GM19438 (cell line): ENCODE measurements at regions not wholly inside any gene's neighbourhood (a gene's known extent, or its start where the extent isn't known, plus 50 kb on each side); places are given as distances from the start of the nearest gene placed in this dataset.

ENCODE experiments used
- ATAC-seq: cut with Tn5 transposase; IDR thresholded peaks from one replicate; pipeline ENCODE4 v1.9.1; 2021; ENCODE audit warnings: low read depth; ENCODE audit not compliant: unreplicated experiment

DNA sequence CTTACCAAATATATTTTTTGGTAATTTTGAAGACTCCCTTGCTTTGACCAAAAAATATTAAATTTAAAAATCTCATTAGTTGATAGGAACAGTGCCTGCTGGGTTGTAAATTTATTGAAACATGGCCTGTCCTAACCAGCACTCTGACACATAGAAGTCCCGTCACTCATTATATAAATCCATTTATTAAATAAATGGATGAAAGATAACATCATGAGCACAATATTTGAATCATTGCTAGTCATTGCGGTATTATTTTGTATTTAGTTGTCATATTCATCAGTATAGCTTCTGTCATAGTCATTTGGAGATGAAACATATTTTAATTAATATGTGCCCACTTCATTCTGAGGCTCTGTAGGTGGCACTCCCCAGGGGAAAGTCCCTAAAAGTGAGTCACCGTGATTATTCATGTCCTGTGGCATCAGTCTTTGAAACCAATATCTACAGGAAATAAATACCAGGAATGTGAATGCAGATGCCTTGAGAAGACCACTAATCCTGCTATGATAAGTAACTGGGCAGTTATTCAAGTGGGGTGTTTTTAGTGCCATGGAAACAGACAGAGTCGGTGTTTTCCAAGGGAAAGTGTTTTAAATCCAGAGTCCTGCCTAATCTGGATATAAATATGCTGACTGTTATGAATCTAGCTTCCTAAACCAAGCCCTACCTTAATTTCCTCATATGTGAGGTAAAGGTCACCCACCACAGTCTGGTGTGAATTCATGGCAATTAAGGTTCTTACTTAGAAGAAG lies 302.0 kb downstream of the DUSP10 start:
- ATAC-seq: no peak

GRCh38 chr1:221440658-221441057 lies 301.2 kb downstream of the DUSP10 start:
- ATAC-seq: no peak

GRCh38 chr1:221442056-221442455 lies 299.8 kb downstream of the DUSP10 start:
- no peak for ATAC-seq

DNA sequence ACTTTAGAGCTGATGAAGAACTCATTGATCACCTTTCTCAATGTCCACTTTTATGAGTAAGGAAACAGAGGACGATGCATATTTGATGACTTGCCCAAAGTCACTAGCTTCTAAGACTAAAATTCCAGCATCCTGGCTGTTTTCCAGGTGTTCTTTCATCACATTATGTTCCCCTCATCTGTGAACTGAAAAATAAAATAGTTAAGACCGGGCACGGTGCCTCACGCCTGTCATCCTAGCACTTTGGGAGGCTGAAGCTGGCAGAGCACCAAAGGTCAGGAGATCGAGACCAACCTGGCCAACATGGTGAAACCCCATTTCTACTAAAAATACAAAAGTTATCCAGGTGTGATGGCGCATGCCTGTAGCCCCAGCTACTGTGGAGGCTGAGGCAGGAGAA lies 297.5 kb downstream of the DUSP10 start:
- ATAC-seq: no peak

DNA sequence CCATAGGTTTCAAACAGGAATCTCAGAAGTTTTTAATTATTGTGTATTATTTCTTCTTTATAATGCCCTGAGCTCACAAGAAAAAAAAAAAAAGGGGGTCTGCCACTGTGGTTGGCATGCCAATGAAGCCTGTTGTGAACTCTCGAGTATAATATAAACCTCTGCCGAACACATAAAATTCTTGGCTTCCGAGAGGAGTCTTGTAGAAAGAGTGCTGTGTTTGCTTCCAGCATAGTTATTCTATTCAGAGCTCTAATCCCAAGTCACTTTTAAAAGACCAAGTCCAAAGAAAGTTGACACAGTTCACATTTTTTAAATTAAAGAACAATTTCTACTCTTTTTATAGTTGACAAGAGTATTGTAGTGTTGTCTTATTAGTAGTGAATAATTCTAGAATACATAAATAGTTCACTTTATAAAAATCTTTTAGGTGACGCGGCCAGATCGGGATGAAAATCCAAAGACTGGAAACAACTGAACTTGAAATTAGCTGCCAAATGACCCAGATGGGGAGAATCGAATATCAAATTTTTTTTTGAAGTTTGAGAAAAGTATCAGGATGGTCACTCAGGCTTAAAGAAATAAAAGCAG lies 293.2 kb downstream of the DUSP10 start:
- no peak for ATAC-seq

- ATAC-seq: no peak
These were observed 292.7 kb downstream of the DUSP10 start for GRCh38 chr1:221449194-221449593.

DNA sequence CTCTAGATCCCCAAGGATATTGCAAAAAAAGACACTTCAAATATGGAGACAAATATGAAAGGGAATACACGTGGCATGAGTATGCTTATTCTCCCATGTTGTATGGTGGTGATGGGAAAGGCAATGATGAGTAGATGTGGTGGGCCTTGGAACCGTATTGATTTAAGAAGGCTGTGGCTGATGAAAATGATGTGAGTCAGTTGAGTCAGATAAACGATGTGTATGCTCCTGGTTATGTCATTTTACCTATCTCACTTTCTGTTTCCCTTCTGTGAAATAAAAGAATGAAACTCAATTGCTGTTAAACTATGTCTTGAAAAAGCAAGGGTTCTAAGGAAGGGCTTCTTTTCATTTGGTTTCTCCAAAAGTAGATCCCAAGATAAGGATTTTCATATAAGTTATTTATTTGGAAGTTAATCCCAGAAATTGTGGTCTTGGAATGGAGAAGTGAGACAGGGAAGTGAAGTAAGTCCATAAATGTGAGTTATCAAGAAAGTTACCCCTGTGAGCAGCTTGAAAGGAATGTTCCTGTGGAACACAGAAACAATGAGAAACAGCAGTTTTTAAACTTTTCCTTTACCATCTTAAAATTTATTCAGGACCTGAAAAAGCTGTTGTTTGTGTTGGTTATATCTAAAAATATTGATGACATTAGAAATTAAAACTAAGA lies 292.0 kb downstream of the DUSP10 start:
- ATAC-seq: no peak

GRCh38 chr1:221451741-221452140 lies 290.1 kb downstream of the DUSP10 start:
- no peak for ATAC-seq

DNA sequence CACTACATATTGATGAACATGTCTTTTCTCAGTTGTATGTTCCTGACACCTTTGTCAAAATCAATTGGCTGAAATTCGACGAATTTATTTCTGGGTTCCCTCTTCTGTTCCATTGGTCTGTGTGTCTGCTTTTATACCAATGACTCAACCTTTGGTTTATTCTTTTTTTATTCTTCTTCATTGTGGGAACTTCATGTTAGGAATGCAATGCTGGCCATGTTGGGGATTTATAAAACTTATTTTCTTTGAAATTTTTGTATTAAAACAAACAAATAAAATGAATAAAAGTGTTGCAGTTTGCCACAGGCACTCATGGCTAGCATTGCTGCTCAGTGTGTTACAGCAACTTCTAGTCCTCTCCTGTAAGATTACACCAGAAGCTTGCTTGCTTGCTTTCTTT lies 287.8 kb downstream of the DUSP10 start:
- no peak for ATAC-seq

DNA sequence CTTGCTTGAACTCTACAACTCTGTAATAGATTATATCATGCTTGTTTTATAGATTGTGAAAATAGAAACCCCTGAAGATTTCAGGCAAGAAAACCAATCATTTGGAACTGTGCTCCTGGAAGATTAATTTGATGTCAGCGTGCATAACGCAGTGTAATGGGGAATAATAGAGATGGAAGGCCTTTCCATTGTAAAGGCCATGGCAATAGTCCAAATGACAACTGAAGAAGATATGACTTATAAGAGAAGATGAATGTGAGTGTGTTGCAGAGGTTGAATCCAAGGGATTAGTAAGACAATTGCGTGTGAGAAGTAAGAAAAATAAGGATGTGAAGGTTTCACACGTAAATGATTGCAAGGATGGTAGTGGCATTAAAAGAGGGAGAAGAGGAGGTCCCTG lies 285.0 kb downstream of the DUSP10 start:
- no peak for ATAC-seq

DNA sequence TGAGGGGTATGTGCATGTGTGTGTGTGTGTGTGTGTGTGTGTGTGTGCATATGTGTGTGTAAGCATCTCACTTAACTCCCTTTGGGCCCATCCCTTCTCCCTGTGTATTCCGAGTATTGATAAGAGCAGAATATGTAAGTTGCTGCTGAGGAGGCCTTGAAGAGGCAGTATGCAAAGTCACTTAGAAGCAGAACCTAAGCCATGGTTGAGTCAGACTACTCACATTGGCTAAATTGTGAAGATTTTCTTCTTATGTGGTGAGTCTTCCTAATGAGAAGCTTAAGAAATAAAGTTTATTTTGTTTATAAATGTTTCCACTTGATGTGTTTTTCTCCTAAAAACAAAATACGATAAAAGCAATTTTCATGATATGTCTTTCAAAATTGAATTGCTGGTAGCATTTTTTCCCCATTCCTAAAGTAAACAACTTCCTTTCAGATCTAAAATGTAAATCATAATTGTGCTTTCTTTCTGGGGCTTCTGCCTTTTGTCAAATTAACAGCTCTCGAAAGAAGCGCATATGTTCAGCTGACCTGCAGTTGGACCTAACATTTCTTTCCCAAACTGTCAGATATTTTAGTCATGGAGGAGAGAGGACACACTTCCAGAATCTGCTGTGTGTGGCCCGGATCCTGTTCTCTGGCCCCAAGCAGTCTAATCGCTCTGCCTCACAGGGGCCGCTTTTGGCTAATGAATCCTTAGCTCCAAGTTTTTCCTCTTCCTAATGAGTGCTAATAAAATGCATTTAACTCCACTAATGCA lies 284.0 kb downstream of the DUSP10 start:
- no peak for ATAC-seq

- no peak for ATAC-seq
These were observed 283.3 kb downstream of the DUSP10 start for GRCh38 chr1:221458447-221459156.

DNA sequence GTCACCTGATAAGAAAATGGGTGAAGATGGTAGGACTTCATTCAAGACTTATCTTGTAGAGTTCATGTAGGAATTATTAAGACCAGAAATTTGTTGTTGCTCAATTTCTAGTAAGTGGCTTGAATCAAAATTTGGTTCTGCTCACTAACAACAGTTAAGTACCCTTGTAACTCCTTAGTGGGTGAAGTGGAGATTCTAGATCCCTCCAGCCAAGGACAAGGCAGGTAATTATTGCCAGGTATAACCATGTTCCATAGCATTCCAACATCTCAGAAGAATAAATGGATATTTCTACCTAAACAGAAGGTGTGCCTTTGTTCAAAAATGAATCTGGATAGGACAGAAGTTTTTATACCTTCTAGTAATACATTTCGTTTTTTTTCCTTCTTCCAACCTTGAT lies 282.3 kb downstream of the DUSP10 start:
- ATAC-seq: no peak

DNA sequence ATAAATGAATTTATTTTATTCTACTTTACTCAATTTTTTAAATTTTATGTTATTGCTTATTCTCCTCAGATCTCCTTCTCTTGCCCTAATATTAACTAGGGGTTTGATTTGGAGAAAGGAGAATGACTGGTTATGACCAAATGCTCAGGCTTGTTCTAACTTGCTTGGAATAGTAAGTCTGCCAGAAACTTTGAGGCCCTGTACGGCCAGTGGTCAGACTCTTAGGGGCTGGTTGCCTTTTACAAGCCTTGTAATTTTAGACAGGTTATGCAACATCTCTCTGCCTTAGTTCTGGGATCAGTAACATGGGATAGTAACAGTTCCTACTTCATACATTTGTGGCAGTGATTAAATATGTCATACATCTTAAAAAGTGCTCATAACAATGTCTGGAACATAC lies 279.5 kb downstream of the DUSP10 start:
- no peak for ATAC-seq

GRCh38 chr1:221468546-221468945 lies 273.3 kb downstream of the DUSP10 start:
- no peak for ATAC-seq

DNA sequence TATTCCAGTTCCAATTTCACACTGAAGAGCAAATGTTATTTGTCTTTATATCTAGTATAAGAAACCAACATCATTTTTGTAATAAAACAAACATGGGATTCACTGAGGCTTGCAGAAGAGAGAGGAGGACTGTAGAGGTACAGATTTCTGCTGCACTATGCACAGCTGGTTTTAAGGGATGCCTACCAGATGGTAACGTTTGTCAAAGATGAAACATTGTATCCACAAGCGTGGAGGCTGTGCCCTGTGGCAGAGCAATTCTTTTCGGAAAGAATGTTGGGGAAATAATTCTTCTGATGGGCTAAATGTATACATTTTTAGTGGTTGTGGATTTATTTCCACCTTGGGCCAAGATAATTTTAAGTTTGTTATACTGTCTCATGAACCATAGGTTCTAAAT lies 272.4 kb downstream of the DUSP10 start:
- ATAC-seq: no peak

GRCh38 chr1:221470000-221470698 lies 271.7 kb downstream of the DUSP10 start:
- no peak for ATAC-seq

- ATAC-seq: no peak
These were observed 268.5 kb downstream of the DUSP10 start for GRCh38 chr1:221473411-221473810.

- ATAC-seq: no peak
These were observed 264.6 kb downstream of the DUSP10 start for GRCh38 chr1:221477252-221477651.
